Myocyte (in vitro differentiated cells): ENCODE measurements at regions not wholly inside any gene's neighbourhood (a gene's known extent, or its start where the extent isn't known, plus 50 kb on each side); places are given as distances from the start of the nearest gene placed in this dataset.

Experiments
- DNase-seq: peaks from one replicate; pipeline ENCODE4 v3.0.0-alpha.2; 2012; ENCODE audit warnings: low read depth

- no peak for DNase-seq
Measured at GRCh38 chr12:66903782-66904396, 225.0 kb upstream of the GRIP1 start.

DNA sequence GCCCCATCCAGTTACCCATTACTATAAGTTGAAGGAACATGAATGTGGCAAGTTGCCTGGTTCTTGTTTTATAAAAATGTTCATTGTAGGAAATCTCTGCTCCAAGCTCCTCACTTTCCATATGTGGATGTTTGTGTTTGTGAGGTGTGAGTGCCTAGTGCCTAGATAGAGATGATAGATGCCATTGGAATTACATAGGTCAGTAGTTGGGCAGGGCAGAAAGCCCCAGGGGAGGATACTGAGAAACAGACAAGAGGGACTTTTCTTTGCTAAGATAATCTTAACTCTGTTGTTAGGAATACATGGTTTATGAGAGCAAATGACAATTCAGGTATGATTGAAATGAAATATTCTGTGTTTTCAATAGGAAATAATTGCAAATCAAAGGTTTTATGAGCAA lies 226.3 kb upstream of the GRIP1 start:
- no peak for DNase-seq

- DNase-seq: no peak
Measured at GRCh38 chr12:66910366-66910974, 231.6 kb upstream of the GRIP1 start.

GRCh38 chr12:66915306-66915904 lies 236.5 kb upstream of the GRIP1 start:
- DNase-seq: no peak

GRCh38 chr12:66916189-66916588 lies 237.3 kb upstream of the GRIP1 start:
- no peak for DNase-seq

- DNase-seq: no peak
Measured at GRCh38 chr12:66919466-66919865, 240.6 kb upstream of the GRIP1 start.

DNA sequence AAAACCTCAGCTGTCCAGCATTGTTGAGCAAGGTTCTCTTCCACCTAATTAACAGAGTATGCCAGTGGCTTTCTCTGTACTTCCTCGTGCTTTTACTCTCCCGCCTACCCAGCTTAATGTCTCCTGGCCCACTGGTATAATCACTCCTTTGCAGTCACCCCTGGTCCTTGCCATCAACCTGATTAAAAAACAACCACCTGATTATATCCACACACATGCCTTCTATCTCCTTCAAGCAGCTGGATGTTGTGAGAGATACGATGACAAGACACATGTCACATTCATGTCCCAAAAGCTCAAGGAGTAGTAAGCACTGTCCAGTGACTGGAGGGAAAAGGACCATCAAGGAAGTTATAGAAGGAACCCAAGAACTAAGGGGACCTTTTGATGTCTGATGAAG lies 241.3 kb upstream of the GRIP1 start:
- DNase-seq: no peak

DNA sequence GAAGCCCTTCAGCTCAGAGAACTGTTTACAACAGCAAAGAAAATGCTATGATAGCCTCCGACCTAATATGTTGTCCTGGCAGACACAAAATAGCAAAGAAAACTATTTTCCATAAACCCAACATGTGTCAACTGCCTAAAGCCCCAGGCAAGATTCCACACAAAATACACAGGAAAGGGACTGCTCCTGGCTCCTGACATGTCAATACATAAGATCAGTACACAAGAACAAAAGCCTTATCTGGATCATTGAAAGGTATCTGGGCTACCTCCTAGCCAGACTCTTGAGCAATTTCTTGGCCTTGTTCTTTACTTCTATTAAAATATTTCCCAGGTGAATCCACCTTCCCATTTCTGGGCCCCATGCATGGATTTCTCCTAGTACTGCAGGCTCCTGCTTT lies 242.3 kb upstream of the GRIP1 start:
- no peak for DNase-seq

DNA sequence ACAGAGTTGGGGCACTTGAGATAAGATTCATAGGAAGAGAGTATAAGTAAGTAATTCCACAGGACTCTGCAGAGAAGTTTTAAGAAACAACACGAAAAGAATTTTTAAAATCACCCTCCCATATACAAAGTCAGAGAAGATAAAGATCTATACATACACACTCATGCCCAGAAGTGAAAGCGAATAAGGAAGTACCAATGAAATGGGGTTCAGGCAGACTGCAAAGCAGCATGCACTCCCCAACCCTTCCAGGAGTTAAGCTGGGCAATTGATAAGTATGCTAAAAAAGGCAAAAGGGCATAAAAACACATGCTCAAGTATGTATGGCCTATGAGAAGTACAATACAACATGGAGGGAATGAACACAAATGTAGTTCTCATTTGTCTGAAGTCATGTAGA lies 246.2 kb upstream of the GRIP1 start:
- no peak for DNase-seq

- DNase-seq: no peak
Measured at GRCh38 chr12:66929121-66929520, 250.2 kb upstream of the GRIP1 start.

GRCh38 chr12:66931091-66931490 lies 252.2 kb upstream of the GRIP1 start:
- DNase-seq: no peak

DNA sequence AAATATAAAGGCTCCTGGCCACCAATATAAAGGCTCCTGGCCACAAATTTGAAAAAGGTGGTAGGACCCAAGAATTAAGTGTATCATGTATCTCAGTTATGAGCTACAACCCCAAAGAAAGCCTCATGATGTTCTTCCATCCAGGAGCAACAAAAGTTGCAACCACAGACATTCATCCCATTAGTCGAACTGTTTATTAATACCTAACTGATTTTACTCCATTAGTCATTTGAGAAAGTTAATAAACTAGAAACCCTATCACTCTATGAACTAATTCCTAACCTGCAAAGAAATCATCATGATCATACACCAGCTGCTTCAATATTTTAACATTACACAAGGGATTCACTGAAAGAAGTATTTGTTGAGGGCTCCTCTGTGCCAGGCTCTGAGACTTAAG lies 253.2 kb upstream of the GRIP1 start:
- no peak for DNase-seq

GRCh38 chr12:66934302-66935062 lies 255.6 kb upstream of the GRIP1 start:
- no peak for DNase-seq

DNA sequence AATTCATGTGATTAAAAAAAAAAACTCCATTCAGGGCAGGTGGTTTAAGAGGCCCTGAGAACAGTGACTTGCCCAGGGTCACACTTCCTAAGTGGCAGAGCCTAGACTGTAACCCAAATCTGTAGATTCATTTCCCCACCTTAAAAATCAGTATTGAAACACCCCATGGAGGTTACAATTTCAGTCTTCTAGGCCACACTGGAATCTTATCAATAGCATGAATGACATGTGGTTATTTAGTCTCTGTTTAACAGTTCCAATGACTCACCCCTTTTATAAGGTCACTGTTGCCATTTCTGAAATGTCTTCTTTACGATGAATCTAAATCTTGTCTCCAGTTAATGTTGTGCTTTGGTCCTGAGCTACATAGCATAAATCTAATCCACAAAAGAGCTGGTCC lies 262.3 kb upstream of the GRIP1 start:
- DNase-seq: no peak

DNA sequence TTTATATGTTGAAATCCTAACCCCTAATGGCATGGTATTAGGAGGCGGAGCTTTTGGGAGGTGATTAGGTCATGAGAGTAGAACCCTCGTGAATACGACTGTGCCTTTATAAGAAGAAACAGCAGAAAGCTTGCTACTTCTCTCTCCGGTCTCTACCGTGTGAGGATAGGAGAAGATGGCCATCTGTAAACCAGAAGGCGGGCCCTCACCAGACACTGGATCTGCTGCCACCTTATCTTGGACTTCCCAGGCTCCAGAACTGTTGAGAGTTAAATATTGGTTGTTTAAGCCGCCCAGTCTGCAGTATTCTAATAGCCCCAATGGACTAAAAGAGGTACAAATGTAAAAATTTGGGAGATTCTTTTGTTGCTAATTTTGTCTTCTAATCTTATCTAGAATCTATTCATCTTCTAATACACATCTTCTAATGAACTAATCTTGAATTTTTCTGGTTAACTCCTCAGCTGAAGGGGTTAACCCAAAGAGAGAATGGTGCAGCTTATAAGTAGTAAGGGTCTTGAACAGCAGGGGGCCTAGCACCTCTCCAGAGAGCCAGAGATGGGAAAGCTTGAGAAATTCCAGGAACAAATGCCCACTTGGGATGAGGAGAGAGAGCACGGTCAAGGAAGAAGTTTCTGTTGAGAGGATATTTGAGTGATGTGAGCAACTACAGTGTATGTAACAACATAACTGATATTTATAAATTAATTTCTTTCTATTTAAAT lies 264.0 kb upstream of the GRIP1 start:
- DNase-seq: no peak

- DNase-seq: no peak
Measured at GRCh38 chr12:66944365-66944764, 265.5 kb upstream of the GRIP1 start.

DNA sequence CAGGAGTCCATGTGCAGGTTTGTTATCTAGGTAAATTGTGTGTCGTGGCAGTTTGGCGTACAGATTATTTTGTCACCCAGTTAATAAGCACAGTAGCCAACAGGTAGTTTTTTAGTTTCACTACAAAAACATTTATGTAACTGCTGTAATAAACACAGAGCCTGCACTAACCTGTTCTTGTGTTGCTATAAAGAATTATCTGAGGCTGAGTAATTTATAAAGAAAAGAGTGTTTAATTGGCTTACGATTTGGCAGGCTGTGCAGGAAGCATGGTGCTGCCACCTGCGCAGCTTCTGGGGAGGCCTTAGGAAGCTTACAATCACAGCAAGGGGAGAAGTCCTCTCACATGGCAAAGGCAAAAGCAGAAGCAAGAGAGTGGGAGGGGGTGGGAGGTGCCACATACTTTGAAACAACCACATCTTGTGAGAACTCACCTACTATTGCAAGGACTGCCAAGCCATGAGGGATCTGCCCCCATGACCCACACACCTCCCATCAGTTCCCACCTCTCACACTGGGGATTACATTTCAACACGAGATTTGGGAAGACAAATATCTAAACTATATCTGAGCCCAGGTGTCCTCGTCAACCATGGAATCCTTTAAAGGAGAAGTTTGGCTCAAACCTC lies 266.4 kb upstream of the GRIP1 start:
- DNase-seq: no peak

DNA sequence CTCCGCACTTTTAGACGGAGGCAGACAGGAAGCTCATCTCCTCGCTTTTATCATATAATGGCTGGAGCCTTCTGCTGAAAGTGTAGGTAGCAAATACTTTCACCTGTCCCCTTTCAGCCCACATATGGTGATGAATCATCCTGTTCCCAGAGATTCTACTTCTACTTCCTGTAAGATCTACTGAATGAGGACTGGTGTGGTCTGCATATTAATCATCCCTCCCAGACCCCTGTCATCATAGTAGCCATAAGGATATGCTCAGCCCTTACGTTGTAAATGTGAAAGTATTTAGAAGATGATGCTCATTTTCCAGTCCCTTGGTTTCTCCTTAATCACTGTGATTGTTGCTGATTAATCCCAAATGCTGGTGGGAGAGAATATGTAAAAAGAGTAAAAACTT lies 268.2 kb upstream of the GRIP1 start:
- DNase-seq: no peak

DNA sequence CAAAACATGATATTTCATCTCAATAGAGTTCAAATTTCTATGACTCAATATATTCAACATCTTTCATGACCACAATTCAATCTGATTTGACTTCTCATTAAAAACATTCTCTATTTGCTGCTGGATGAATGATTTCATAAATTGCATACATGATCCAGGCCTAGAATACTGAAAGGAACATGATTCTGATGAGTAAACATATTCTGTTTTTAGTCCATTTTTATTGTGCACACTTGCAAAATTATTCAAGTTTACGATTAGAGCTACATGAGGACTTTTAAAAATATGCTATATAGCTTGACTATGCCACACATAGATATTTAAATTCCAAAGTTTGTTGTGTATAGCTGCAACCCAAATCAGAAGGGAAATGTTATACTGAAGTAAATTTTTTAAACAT lies 273.8 kb upstream of the GRIP1 start:
- DNase-seq: no peak

GRCh38 chr12:66956300-66956699 lies 277.4 kb upstream of the GRIP1 start:
- DNase-seq: no peak

GRCh38 chr12:66959276-66959675 lies 280.4 kb upstream of the GRIP1 start:
- no peak for DNase-seq
